Liver (tissue), 8 donors: ENCODE measurements at regions not wholly inside any gene's neighbourhood (a gene's known extent, or its start where the extent isn't known, plus 50 kb on each side); places are given as distances from the start of the nearest gene placed in this dataset.

Experiments used
- DNase-seq: peaks from one replicate; pipeline ENCODE4 v3.0.0-alpha.2; 2017; ENCODE audit warnings: low spot score
- H3K27ac ChIP-seq, 2 donors: one replicate each; pipeline ENCODE4 v1.7.0; 2013; ENCODE audit warnings: inconsistent platforms in 2 of 2, low read length in 2 of 2, control low read depth in 1 of 2, low read depth in 1 of 2, mild to moderate bottlenecking in 1 of 2
- H3K27me3 ChIP-seq, 4 donors: one replicate each; pipeline versions ENCODE4 v1.6.1 to v1.7.0; 2013; ENCODE audit warnings: low read length in 3 of 4, inconsistent platforms in 1 of 4, mild to moderate bottlenecking in 1 of 4, moderate library complexity in 1 of 4; ENCODE audit not compliant: control insufficient read depth in 4 of 4, insufficient read depth in 4 of 4
- H3K36me3 ChIP-seq, 4 donors: one replicate each; pipeline versions ENCODE4 v1.6.1 to v1.7.0; 2013; ENCODE audit warnings: low read length in 3 of 4, mild to moderate bottlenecking in 3 of 4, low read depth in 1 of 4, moderate library complexity in 1 of 4; ENCODE audit not compliant: control insufficient read depth in 4 of 4, insufficient read depth in 3 of 4
- H3K4me1 ChIP-seq, 4 donors: one replicate each; pipeline versions ENCODE4 v1.6.1 to v1.7.0; 2013; ENCODE audit warnings: low read length in 3 of 4, mild to moderate bottlenecking in 3 of 4, moderate library complexity in 1 of 4; ENCODE audit not compliant: control insufficient read depth in 4 of 4, insufficient read depth in 4 of 4
- H3K4me3 ChIP-seq, 3 donors: one replicate each; pipeline versions ENCODE4 v1.6.1 to v1.7.0; 2013; ENCODE audit warnings: low read length in 3 of 3, control low read depth in 1 of 3, low read depth in 1 of 3, mild to moderate bottlenecking in 1 of 3
- H3K9ac ChIP-seq, 2 donors: one replicate each; pipeline ENCODE4 v1.7.0; 2013; ENCODE audit warnings: low read length in 2 of 2, mild to moderate bottlenecking in 2 of 2, moderate library complexity in 2 of 2, control low read depth in 1 of 2, low read depth in 1 of 2
- H3K9me3 ChIP-seq, 4 donors: one replicate each; pipeline versions ENCODE4 v1.6.1 to v1.7.0; 2013; ENCODE audit warnings: low read length in 3 of 4; ENCODE audit not compliant: control insufficient read depth in 4 of 4
- ATF3 ChIP-seq: IDR thresholded peaks from 2 replicates; pipeline ENCODE4 v1.6.1; 2016; ENCODE audit warnings: antibody characterized with exemption
- CTCF ChIP-seq: fragments of 150-350 bp; IDR thresholded peaks from 2 replicates; pipeline ENCODE4 v1.5.1; 2017; ENCODE audit warnings: improper control_type of control experiment, low read depth, low read length; ENCODE audit not compliant: missing input control
- FOXA1 ChIP-seq: IDR thresholded peaks from 2 replicates; pipeline ENCODE4 v1.6.1; 2016; ENCODE audit warnings: antibody characterized with exemption
- FOXA2 ChIP-seq: IDR thresholded peaks from 2 replicates; pipeline ENCODE4 v1.6.1; 2016; ENCODE audit warnings: antibody characterized with exemption
- GABPA ChIP-seq, 2 donors: IDR thresholded peaks in 1 of 2; conservative IDR thresholded peaks in 1 of 2; 2 replicates each; pipeline ENCODE4 v1.6.1; 2016; ENCODE audit warnings: antibody characterized with exemption in 2 of 2, mild to moderate bottlenecking in 1 of 2, moderate library complexity in 1 of 2
- HNF4A ChIP-seq, 2 donors: conservative IDR thresholded peaks; 2 replicates each; pipeline ENCODE4 v1.6.1; 2016; ENCODE audit warnings: antibody characterized with exemption in 2 of 2, mild to moderate bottlenecking in 2 of 2
- HNF4G ChIP-seq: IDR thresholded peaks from 2 replicates; pipeline ENCODE4 v1.6.1; 2016; ENCODE audit warnings: antibody characterized with exemption
- JUND ChIP-seq, 2 donors: IDR thresholded peaks; 2 replicates each; pipeline ENCODE4 v1.6.1; 2016; ENCODE audit warnings: antibody characterized with exemption in 2 of 2
- MAX ChIP-seq: IDR thresholded peaks from 2 replicates; pipeline ENCODE4 v1.6.1; 2016; ENCODE audit warnings: antibody characterized with exemption
- NR2F2 ChIP-seq: IDR thresholded peaks from 2 replicates; pipeline ENCODE4 v1.6.1; 2016; ENCODE audit warnings: antibody characterized with exemption
- RAD21 ChIP-seq, 2 donors: IDR thresholded peaks; 2 replicates each; pipeline ENCODE4 v1.6.1; 2016; ENCODE audit warnings: antibody characterized with exemption in 2 of 2, mild to moderate bottlenecking in 2 of 2
- REST ChIP-seq: IDR thresholded peaks from 2 replicates; pipeline ENCODE4 v1.6.1; 2016; ENCODE audit warnings: antibody characterized with exemption, mild to moderate bottlenecking
- RXRA ChIP-seq, 2 donors: IDR thresholded peaks; 2 replicates each; pipeline ENCODE4 v1.6.1; 2017 to 2018; ENCODE audit warnings: antibody characterized with exemption in 2 of 2, mild to moderate bottlenecking in 1 of 2
- TAF1 ChIP-seq: conservative IDR thresholded peaks from 2 replicates; pipeline ENCODE4 v1.6.1; 2016; ENCODE audit warnings: antibody characterized with exemption, mild to moderate bottlenecking
- YY1 ChIP-seq: IDR thresholded peaks from 2 replicates; pipeline ENCODE4 v1.6.1; 2016; ENCODE audit warnings: antibody characterized with exemption, mild to moderate bottlenecking
- ZBTB33 ChIP-seq: IDR thresholded peaks from 2 replicates; pipeline ENCODE4 v1.6.1; 2016; ENCODE audit warnings: antibody characterized with exemption
- WGBS: extraction: QIAGEN DNeasy Blood & Tissue Kit; methylation state at CpG from one replicate; pipeline ENCODE4 v1.1.7; 2013; 5-methylcytosine and 5-hydroxymethylcytosine counted together
- donor health status: healthy.
- donor health status: healthy.
- donor health status: healthy.
- donor health status: healthy.
- donor health status: healthy.

GRCh38 chr9:83142389-83142788 lies 79.4 kb upstream of the RASEF start:
- no peak for TF ChIP-seq NR2F2
- TF ChIP-seq ATF3, result no peak
- no peak for TF ChIP-seq RXRA (IDR thresholded peaks at IDR 0.05)
- no peak for TF ChIP-seq JUND (IDR thresholded peaks at IDR 0.05)
- TF ChIP-seq HNF4G, result no peak
- TF ChIP-seq FOXA1, result no peak
- TF ChIP-seq YY1, result no peak
- no peak for DNase-seq
- H3K27me3 ChIP-seq, result no peaks in the 10 kb centered on the region
- H3K36me3 ChIP-seq, result no peaks in the 10 kb centered on the region
- no peak overlapping the region for H3K27ac ChIP-seq
- H3K9me3 ChIP-seq, result no peaks in the 10 kb centered on the region
- peaks cover 4 to 19% (median 15%) of the 10 kb centered on the region in 4 donors for H3K4me1 ChIP-seq
- H3K9ac ChIP-seq, result no peak overlapping the region
- no peak overlapping the region for H3K4me3 ChIP-seq

- no peak for DNase-seq
- TF ChIP-seq TAF1 (no peak), HNF4G (no peak), REST (no peak), RAD21 (IDR thresholded peaks at IDR 0.05) (no peak), MAX (no peak), ATF3 (no peak), NR2F2 (no peak)
- Histone ChIP-seq H3K9ac (no peak overlapping the region), H3K27ac (no peak overlapping the region), H3K4me1 (peaks cover 2 to 14% (median 10%) of the 10 kb centered on the region in 4 donors), H3K4me3 (no peak overlapping the region), H3K27me3 (no peaks in the 10 kb centered on the region), H3K9me3 (no peaks in the 10 kb centered on the region), H3K36me3 (no peaks in the 10 kb centered on the region)
Observed at GRCh38 chr9:83141887-83142286, 78.9 kb upstream of the RASEF start.

GRCh38 chr9:83140061-83140460 lies 77.1 kb upstream of the RASEF start:
- Histone ChIP-seq H3K27me3 (no peaks in the 10 kb centered on the region), H3K9me3 (no peaks in the 10 kb centered on the region), H3K4me3 (no peak overlapping the region), H3K9ac (no peak overlapping the region), H3K27ac (no peak overlapping the region), H3K36me3 (no peaks in the 10 kb centered on the region), H3K4me1 (peaks cover 0 to 2% (median 0%) of the 10 kb centered on the region in 4 donors)
- DNase-seq, result no peak
- WGBS, result 95% methylated on average over 1 of the region's 1 CpG
- TF ChIP-seq FOXA2 (no peak), HNF4G (no peak), RXRA (IDR thresholded peaks at IDR 0.05) (no peak), ZBTB33 (no peak), REST (no peak), HNF4A (conservative IDR thresholded peaks at IDR 0.05) (no peak), CTCF (no peak), NR2F2 (no peak), GABPA (IDR thresholded peaks at IDR 0.05 in 1 of 2, conservative IDR thresholded peaks at IDR 0.05 in 1 of 2) (no peak), JUND (IDR thresholded peaks at IDR 0.05) (no peak), RAD21 (IDR thresholded peaks at IDR 0.05) (no peak), YY1 (no peak), FOXA1 (no peak)
